ENCODE measurements at regions not wholly inside any gene's neighbourhood (a gene's known extent, or its start where the extent isn't known, plus 50 kb on each side); places are given as distances from the start of the nearest gene placed in this dataset.

DNA sequence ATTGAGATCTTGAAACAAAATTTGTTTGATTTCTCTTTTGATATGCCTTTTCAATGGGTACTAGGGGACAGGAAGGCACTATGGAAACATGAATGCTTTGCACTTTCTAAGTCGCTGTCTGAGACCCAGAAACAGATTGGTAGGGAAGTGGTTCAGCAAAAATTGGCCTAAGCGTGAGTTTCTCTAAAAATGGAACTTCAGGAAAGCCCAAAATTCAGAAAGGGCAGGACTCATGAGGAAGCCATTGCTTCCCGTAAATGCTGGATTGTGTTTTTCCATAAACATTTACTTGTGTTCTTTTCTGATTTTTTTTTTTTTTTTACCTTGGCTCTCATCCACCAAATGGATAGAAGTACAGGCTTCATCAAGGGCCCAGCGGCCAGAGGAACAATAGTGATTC is 123.7 kb upstream of the ATP1B1 start:
- intact Hi-C loops (cut with DNase I; ENCODE audit: low total_unique reads) (no loop called here), in situ Hi-C loops (cut with MboI; ENCODE audit: low pct_ligation_motif_present in 1 of 4, low pct_unique_long_range_greater_than_20kb in 1 of 4, low sequenced_read_pairs in 3 of 4) (no loop called here)
- Histone ChIP-seq H3K4me1 (no peaks in the 10 kb centered on the region), H3K36me3 (no peaks in the 10 kb centered on the region), H3K9me3 (no peaks in the 10 kb centered on the region), H3K27me3 (no peaks in the 10 kb centered on the region), H3K27ac (no peak overlapping the region), H3K4me3 (no peak overlapping the region)
- TF ChIP-seq, protein P1, sequence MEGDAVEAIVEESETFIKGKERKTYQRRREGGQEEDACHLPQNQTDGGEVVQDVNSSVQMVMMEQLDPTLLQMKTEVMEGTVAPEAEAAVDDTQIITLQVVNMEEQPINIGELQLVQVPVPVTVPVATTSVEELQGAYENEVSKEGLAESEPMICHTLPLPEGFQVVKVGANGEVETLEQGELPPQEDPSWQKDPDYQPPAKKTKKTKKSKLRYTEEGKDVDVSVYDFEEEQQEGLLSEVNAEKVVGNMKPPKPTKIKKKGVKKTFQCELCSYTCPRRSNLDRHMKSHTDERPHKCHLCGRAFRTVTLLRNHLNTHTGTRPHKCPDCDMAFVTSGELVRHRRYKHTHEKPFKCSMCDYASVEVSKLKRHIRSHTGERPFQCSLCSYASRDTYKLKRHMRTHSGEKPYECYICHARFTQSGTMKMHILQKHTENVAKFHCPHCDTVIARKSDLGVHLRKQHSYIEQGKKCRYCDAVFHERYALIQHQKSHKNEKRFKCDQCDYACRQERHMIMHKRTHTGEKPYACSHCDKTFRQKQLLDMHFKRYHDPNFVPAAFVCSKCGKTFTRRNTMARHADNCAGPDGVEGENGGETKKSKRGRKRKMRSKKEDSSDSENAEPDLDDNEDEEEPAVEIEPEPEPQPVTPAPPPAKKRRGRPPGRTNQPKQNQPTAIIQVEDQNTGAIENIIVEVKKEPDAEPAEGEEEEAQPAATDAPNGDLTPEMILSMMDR (IDR thresholded peaks at IDR 0.05), result no peak
- TF ChIP-seq POLR2A (IDR thresholded peaks at IDR 0.05) (no peak), EP300 (IDR thresholded peaks at IDR 0.05; ENCODE audit: low read depth) (no peak)
- WGBS, 2 donors (ENCODE audit: low coverage in 1 of 2), result 74 to 91% methylated on average over 4 of the region's 4 CpGs
- DNase-seq, result no peak

DNA sequence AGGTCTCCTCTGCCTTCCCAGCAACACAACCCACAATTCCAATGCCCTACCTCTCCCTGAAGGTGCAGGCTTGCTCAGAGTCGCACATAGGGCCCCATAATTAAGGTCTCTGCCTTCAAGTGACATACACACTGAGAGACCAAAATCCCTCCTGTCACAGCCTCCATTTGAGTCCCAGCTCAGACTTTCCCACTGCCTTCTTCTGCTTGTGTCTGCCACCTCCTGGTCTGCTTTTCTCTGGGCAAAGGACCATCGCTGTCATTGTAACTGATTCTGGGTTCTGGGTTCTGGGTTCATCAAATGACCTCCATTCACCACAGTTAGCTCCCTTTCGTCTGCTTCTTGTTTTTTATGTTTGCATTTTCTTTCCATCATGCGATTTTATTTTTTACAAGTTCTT is 119.2 kb upstream of the ATP1B1 start:
- intact Hi-C loops (cut with DNase I; ENCODE audit: low total_unique reads) (no loop called here), in situ Hi-C loops (cut with MboI; ENCODE audit: low pct_ligation_motif_present in 1 of 4, low pct_unique_long_range_greater_than_20kb in 1 of 4, low sequenced_read_pairs in 3 of 4) (no loop called here)
- H3K36me3 ChIP-seq, result no peaks in the 10 kb centered on the region
- WGBS, 2 donors (ENCODE audit: low coverage in 1 of 2), result 81 to 86% methylated on average over 4 of the region's 4 CpGs
- TF ChIP-seq POLR2A (IDR thresholded peaks at IDR 0.05), result no peak
- TF ChIP-seq, protein P1 (IDR thresholded peaks at IDR 0.05), result no peak
- TF ChIP-seq EP300 (IDR thresholded peaks at IDR 0.05; ENCODE audit: low read depth), result no peak
- TF ChIP-seq POLR2AphosphoS5 (IDR thresholded peaks at IDR 0.05), result no peak
- H3K4me3 ChIP-seq, result no peak overlapping the region
- no peaks in the 10 kb centered on the region for H3K27me3 ChIP-seq
- no peak overlapping the region for H3K27ac ChIP-seq
- DNase-seq, result no peak
- no peaks in the 10 kb centered on the region for H3K4me1 ChIP-seq
- no peaks in the 10 kb centered on the region for H3K9me3 ChIP-seq

DNA sequence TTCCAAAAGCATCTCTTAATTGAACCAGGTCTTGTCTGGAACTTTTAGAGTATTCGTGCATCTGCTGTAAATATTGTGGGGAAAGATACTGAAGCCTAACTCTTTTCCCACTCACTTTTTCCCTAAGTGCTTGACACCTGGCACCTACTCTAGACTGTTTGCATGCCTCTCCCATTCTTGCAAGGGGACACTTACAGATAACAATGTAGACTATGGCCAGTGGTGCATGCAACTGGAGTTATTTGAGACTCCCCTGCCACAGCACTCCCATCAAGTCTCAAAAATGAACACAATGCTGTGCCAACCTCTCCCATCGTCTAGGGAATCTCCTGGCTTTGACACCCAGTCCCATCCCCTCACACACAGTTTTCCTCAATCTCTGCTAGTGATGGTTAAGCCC is 118.6 kb upstream of the ATP1B1 start:
- Histone ChIP-seq H3K27ac (no peak overlapping the region), H3K36me3 (no peaks in the 10 kb centered on the region), H3K4me3 (no peak overlapping the region), H3K27me3 (no peaks in the 10 kb centered on the region), H3K4me1 (no peaks in the 10 kb centered on the region), H3K9me3 (no peaks in the 10 kb centered on the region)
- intact Hi-C loops (cut with DNase I; ENCODE audit: low total_unique reads) (no loop called here), in situ Hi-C loops (cut with MboI; ENCODE audit: low pct_ligation_motif_present in 1 of 4, low pct_unique_long_range_greater_than_20kb in 1 of 4, low sequenced_read_pairs in 3 of 4) (no loop called here)
- WGBS, 2 donors (ENCODE audit: low coverage in 1 of 2), result 87 to 90% methylated on average over 2 of the region's 2 CpGs
- no peak for DNase-seq
- TF ChIP-seq EP300 (IDR thresholded peaks at IDR 0.05; ENCODE audit: low read depth), result no peak
- TF ChIP-seq, protein P1 (IDR thresholded peaks at IDR 0.05), result no peak
- TF ChIP-seq POLR2A (IDR thresholded peaks at IDR 0.05), result no peak
- no peak for TF ChIP-seq POLR2AphosphoS5 (IDR thresholded peaks at IDR 0.05)

DNA sequence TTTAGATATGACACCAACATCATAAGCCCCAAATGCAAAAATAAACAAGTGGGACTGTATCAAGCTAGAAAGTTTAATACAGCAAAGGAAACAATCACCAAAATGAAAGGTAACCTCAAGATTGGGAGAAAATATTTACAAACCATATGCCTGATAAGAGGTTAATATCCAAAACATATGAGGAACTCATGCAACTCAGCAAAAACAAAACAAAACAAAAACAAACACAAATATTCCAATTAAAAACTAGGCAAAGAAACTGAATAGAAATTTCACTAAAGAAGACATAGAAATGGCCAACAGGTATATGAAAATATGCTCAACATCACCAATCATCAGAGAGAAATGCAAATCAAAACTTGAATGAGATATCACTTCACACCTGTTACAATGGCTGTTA is 116.5 kb upstream of the ATP1B1 start:
- TF ChIP-seq POLR2AphosphoS5 (IDR thresholded peaks at IDR 0.05) (no peak), POLR2A (IDR thresholded peaks at IDR 0.05) (no peak), EP300 (IDR thresholded peaks at IDR 0.05; ENCODE audit: low read depth) (no peak)
- TF ChIP-seq, protein P1 (IDR thresholded peaks at IDR 0.05), result no peak
- in situ Hi-C loops (cut with MboI; ENCODE audit: low pct_ligation_motif_present in 1 of 4, low pct_unique_long_range_greater_than_20kb in 1 of 4, low sequenced_read_pairs in 3 of 4) (no loop called here), intact Hi-C loops (cut with DNase I; ENCODE audit: low total_unique reads) (no loop called here)
- no peaks in the 10 kb centered on the region for H3K4me1 ChIP-seq
- DNase-seq, result no peak
- H3K27ac ChIP-seq, result no peak overlapping the region
- no peaks in the 10 kb centered on the region for H3K36me3 ChIP-seq
- no peaks in the 10 kb centered on the region for H3K9me3 ChIP-seq
- no peaks in the 10 kb centered on the region for H3K27me3 ChIP-seq
- H3K4me3 ChIP-seq, result no peak overlapping the region

Measured in transverse colon (tissue), 4 donors.